ENCODE measurements at regions not wholly inside any gene's neighbourhood (a gene's known extent, or its start where the extent isn't known, plus 50 kb on each side); places are given as distances from the start of the nearest gene placed in this dataset.

GRCh38 chr2:18440777-18441176 lies 119.7 kb downstream of the RDH14 start:
- TF ChIP-seq EZH2 (IDR thresholded peaks at IDR 0.05; ENCODE audit: insufficient read depth, poor library complexity, severe bottlenecking) (no peak), EZH2phosphoT487 (IDR thresholded peaks at IDR 0.05; ENCODE audit: insufficient read depth, low read depth) (no peak)

Data from GM23248 (cell line).